ENCODE measurements at regions not wholly inside any gene's neighbourhood (a gene's known extent, or its start where the extent isn't known, plus 50 kb on each side); places are given as distances from the start of the nearest gene placed in this dataset.

DNA sequence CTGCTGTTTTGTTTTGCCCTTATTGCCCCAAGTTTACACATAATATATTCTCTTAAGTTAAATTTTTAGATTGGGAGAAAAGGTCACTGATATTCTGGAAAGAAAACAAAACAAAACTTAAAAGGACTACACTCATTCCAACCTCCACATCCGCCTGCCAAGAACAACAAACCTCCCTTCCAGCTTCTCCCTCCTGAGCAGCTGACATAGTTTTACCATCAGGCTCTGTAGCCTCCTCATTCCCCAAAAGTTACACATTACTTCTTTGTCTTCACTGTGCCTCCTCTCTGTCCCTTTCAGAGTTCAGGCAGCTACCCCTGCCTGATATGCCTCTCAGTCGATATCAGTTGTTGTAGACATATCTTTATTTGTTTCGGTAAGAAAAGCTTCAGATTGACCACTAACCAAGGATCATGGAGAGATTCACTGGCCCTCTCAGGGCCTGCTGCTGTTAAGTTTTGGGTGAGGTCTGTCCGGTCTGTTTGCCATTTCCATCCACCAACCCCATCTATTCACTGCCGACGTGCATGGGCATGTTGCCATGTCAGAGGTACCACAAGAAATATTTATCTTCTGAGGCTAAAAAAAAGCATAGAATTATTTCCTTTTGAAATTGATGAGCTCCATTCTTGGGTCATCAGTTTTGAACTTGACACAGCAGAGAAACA is 164.1 kb downstream of the GASK1B start:
- TF ChIP-seq, protein P1, sequence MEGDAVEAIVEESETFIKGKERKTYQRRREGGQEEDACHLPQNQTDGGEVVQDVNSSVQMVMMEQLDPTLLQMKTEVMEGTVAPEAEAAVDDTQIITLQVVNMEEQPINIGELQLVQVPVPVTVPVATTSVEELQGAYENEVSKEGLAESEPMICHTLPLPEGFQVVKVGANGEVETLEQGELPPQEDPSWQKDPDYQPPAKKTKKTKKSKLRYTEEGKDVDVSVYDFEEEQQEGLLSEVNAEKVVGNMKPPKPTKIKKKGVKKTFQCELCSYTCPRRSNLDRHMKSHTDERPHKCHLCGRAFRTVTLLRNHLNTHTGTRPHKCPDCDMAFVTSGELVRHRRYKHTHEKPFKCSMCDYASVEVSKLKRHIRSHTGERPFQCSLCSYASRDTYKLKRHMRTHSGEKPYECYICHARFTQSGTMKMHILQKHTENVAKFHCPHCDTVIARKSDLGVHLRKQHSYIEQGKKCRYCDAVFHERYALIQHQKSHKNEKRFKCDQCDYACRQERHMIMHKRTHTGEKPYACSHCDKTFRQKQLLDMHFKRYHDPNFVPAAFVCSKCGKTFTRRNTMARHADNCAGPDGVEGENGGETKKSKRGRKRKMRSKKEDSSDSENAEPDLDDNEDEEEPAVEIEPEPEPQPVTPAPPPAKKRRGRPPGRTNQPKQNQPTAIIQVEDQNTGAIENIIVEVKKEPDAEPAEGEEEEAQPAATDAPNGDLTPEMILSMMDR (IDR thresholded peaks at IDR 0.05) = no peak
- no peak for TF ChIP-seq POLR2A (IDR thresholded peaks at IDR 0.05)
